ENCODE measurements at regions not wholly inside any gene's neighbourhood (a gene's known extent, or its start where the extent isn't known, plus 50 kb on each side); places are given as distances from the start of the nearest gene placed in this dataset.

DNA sequence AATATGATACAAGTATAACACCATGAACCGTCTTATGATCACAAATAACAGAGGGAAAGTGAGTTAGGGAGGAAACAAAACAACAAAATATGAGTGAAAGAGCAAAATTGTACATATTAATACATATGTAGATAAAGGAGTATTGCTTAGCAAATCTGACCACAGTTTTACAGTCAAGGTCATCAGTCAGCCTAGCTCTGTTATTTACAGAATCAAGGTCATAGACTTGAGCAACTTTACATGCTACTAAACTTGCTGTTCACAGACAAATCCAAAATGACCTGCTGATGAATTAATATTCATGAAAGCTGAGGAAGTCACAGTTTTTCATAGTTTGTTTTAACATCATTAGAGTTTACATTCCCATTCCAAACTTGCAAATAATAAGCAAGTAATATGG, 1387.7 kb upstream of the ACO1 start:
- DNase-seq (ENCODE audit: low read depth), result no peak
- no peak overlapping the region for H3K4me3 ChIP-seq (ENCODE audit: low read length)
- TF ChIP-seq, protein P1, sequence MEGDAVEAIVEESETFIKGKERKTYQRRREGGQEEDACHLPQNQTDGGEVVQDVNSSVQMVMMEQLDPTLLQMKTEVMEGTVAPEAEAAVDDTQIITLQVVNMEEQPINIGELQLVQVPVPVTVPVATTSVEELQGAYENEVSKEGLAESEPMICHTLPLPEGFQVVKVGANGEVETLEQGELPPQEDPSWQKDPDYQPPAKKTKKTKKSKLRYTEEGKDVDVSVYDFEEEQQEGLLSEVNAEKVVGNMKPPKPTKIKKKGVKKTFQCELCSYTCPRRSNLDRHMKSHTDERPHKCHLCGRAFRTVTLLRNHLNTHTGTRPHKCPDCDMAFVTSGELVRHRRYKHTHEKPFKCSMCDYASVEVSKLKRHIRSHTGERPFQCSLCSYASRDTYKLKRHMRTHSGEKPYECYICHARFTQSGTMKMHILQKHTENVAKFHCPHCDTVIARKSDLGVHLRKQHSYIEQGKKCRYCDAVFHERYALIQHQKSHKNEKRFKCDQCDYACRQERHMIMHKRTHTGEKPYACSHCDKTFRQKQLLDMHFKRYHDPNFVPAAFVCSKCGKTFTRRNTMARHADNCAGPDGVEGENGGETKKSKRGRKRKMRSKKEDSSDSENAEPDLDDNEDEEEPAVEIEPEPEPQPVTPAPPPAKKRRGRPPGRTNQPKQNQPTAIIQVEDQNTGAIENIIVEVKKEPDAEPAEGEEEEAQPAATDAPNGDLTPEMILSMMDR (conservative IDR thresholded peaks at IDR 0.05; ENCODE audit: low read length), result no peak

DNA sequence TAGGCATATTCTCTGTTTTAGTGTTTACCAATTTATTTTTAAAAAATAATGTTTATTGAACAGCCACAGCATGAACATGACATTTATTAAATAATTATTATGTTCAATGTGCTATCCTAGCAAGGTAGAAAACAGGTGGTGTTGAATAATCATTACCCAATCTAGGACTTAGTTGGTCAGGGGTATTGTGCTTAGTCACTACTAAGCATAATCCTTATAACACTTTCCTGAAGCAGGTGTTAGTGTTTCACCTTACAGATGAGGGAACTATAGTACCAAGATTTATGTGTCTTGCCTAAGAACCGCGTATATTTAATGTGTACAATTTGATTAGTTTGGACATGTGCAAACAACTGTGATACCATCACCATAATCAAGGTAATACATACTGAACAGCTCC, 1387.2 kb upstream of the ACO1 start:
- DNase-seq (ENCODE audit: low read depth), result no peak
- TF ChIP-seq, protein P1 (conservative IDR thresholded peaks at IDR 0.05; ENCODE audit: low read length), result no peak
- no peak overlapping the region for H3K4me3 ChIP-seq (ENCODE audit: low read length)

GRCh38 chr9:31005086-31005665, 1379.3 kb upstream of the ACO1 start:
- no peak for DNase-seq (ENCODE audit: low read depth)
- TF ChIP-seq, protein P1 (conservative IDR thresholded peaks at IDR 0.05; ENCODE audit: low read length), result no peak
- H3K4me3 ChIP-seq (ENCODE audit: low read length), result no peak overlapping the region

DNA sequence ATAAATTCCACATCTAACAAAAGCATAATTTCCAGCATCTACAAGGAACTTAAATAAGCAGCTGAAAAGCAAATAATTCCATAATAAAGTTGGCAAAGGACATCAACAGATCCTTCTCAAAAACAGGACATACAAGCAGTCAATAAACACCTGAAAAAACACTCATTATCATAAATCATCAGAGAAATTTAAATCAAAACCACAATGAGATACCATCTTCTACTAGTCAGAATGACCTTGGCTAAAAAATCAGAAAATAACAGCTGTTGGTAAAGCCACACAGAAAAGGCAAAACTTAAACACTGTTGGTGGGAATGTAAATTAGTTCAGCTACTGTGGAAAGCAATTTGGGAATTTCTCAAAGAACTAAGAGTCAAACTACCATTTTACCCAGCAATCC, 1371.1 kb upstream of the ACO1 start:
- no peak for DNase-seq (ENCODE audit: low read depth)
- no peak overlapping the region for H3K4me3 ChIP-seq (ENCODE audit: low read length)
- TF ChIP-seq, protein P1 (conservative IDR thresholded peaks at IDR 0.05; ENCODE audit: low read length), result no peak

GRCh38 chr9:31023847-31024246, 1360.6 kb upstream of the ACO1 start:
- DNase-seq (ENCODE audit: low read depth), result no peak
- TF ChIP-seq, protein P1 (conservative IDR thresholded peaks at IDR 0.05; ENCODE audit: low read length), result no peak

DNA sequence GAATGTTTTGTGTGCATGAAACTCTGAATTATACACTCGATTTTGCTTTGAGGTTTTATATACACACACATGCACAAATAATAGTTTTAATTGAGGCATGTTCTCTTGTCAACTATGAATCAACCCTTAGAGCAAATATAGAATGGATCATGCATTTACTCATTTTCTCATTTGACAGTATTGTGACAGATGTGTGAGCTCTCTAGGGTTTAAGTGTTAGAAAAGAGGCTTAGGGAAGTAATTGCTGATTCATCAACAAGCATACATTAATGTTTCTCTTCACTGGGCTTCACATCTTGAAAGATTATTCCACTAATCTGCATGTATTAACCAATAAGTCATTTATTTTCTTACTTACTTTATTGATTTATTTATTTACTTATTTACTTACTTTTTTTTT, 1356.8 kb upstream of the ACO1 start:
- TF ChIP-seq, protein P1 (conservative IDR thresholded peaks at IDR 0.05; ENCODE audit: low read length), result no peak
- no peak overlapping the region for H3K4me3 ChIP-seq (ENCODE audit: low read length)
- DNase-seq (ENCODE audit: low read depth), result no peak

More at GRCh38 chr9:31023847-31024246, 1360.6 kb upstream of the ACO1 start:
- H3K4me3 ChIP-seq (ENCODE audit: low read length), result no peak overlapping the region

GRCh38 chr9:31028137-31028536, 1356.3 kb upstream of the ACO1 start:
- TF ChIP-seq, protein P1 (conservative IDR thresholded peaks at IDR 0.05; ENCODE audit: low read length), result no peak
- H3K4me3 ChIP-seq (ENCODE audit: low read length), result no peak overlapping the region
- no peak for DNase-seq (ENCODE audit: low read depth)

Data from AG10803 (cell line).